Stomach (tissue), 4 donors: ENCODE measurements at regions not wholly inside any gene's neighbourhood (a gene's known extent, or its start where the extent isn't known, plus 50 kb on each side); places are given as distances from the start of the nearest gene placed in this dataset.

Experiments
- POLR2A ChIP-seq, 4 donors: fragments of 450-650 bp; IDR thresholded peaks; one replicate each; pipeline ENCODE4 v1.6.1; 2016; ENCODE audit warnings: antibody characterized with exemption in 4 of 4, control low read depth in 2 of 4, mild to moderate bottlenecking in 1 of 4, moderate library complexity in 1 of 4
- TF ChIP-seq, protein P1 (sequence below), 7 experiments: fragments of 450-650 bp in 4 of 7; fragments of 200-600 bp in 3 of 7; sonication (generic) in 3 of 7; IDR thresholded peaks; one replicate each; pipeline ENCODE4 v1.5.1; 2016 to 2019; ENCODE audit warnings: antibody characterized with exemption in 7 of 7, control low read depth in 2 of 7, mild to moderate bottlenecking in 1 of 7

DNA sequence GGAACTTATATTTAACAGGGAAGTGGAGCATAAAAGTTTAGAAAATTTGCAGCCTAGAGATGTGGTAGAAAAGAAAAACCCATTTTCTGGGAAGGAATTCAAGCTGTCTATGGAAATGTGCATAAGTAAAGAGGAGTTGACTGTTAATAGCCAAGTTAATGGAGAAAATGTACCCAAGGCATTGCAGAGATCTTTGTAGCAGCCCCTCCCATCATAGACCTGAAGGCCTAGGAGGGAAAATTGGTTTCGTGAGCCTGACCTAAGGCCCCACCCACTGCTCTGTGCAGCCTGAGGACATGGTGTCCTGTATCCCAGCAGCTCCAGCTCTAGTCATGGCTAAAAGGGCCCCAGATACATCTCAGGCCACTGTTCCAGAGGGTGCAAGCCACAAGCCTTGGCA, 772.4 kb upstream of the RIOK2 start:
- no peak for TF ChIP-seq POLR2A (IDR thresholded peaks at IDR 0.05)
- TF ChIP-seq, protein P1, sequence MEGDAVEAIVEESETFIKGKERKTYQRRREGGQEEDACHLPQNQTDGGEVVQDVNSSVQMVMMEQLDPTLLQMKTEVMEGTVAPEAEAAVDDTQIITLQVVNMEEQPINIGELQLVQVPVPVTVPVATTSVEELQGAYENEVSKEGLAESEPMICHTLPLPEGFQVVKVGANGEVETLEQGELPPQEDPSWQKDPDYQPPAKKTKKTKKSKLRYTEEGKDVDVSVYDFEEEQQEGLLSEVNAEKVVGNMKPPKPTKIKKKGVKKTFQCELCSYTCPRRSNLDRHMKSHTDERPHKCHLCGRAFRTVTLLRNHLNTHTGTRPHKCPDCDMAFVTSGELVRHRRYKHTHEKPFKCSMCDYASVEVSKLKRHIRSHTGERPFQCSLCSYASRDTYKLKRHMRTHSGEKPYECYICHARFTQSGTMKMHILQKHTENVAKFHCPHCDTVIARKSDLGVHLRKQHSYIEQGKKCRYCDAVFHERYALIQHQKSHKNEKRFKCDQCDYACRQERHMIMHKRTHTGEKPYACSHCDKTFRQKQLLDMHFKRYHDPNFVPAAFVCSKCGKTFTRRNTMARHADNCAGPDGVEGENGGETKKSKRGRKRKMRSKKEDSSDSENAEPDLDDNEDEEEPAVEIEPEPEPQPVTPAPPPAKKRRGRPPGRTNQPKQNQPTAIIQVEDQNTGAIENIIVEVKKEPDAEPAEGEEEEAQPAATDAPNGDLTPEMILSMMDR (IDR thresholded peaks at IDR 0.05), result no peak
